Activated CD8-positive, alpha-beta memory T cell treated with anti-CD3 and anti-CD28 coated beads, Interleukin-2, amount 50 U/mL, for 1 hour (primary cell): ENCODE measurements at regions not wholly inside any gene's neighbourhood (a gene's known extent, or its start where the extent isn't known, plus 50 kb on each side); places are given as distances from the start of the nearest gene placed in this dataset.

ENCODE experiments used
- DNase-seq: peaks from one replicate; pipeline ENCODE4 v3.0.0-alpha.2; 2020; ENCODE audit errors: extremely low read depth

- no peak for DNase-seq
These were observed 558.1 kb downstream of the REEP3 start for GRCh38 chr10:64079341-64079740.

- DNase-seq: no peak
These were observed 558.9 kb downstream of the REEP3 start for GRCh38 chr10:64080071-64080470.

- DNase-seq: no peak
These were observed 560.8 kb downstream of the REEP3 start for GRCh38 chr10:64081947-64082482.

DNA sequence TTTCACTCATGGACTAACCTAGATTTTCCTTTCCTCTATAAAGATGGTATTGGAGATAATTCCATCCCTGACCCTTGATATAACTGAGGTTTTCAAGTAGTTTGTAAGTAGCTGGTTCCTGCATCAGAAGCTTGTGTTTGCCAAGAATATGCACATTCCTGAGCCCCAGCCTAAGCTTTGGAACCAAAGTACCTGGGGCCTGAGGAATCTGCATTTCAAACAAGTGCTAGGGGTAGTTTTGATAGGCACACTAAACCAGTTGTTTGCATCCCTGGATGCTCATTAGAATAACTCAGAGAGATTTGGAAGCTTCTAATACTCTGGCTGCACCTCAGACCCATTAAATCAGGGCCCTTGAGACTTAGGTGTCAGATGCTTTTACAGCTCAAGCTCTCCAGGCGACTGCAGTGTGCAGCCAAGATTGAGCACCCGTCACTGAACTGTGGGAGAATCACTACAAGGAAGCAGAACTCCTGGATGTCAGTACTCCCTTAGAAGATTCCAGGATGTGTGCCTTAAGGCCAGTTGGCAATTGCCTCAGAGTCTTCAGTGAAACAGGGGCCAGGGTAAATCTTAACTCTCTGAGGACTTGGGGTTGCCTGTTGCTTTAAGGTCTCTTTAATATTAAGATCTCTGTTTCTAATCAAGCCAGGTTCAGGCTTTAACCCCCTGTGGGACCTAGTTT lies 565.0 kb downstream of the REEP3 start:
- DNase-seq: no peak

GRCh38 chr10:64089648-64090047 lies 568.4 kb downstream of the REEP3 start:
- no peak for DNase-seq

GRCh38 chr10:64090865-64091264 lies 569.7 kb downstream of the REEP3 start:
- no peak for DNase-seq

- DNase-seq: no peak
These were observed 570.7 kb downstream of the REEP3 start for GRCh38 chr10:64091897-64092296.

DNA sequence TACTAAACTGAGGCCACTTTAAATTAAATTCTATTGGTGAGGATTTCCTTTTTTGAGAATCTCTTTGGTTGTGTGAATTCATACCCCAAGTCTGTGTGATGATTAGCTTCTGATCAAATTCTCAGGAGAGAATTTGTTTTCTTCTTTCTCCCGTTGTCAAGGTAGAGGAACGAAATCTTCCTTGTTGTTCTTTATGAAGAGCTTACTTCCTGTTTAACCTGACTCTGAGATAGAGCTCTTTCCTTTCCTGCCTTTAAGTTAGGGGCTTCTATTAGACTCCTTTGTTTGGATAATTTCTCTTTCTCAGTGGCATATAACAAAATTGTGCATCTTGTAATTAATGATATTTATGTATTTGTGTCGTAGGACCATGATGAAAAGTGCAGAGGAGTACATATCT lies 572.1 kb downstream of the REEP3 start:
- DNase-seq: no peak

- no peak for DNase-seq
These were observed 572.8 kb downstream of the REEP3 start for GRCh38 chr10:64093946-64094535.

DNA sequence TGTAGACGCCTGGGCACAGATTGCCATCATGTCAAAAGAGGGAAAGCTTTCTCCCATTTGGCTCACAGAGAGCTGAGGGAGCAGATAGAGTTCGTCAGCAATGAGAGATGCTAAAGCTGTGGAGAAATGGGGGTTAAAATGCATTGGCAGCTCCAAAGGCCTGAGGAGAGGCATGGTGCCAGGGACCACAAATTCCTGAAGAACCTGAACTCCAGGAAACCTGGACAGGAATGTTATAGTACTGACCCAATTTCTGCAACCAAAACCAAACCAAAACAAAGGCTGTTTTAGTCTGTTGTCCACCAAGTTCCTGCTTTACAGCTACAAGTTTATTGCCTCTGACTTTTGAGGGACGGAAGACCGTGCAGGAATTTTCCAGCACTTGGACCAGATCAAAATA lies 575.7 kb downstream of the REEP3 start:
- DNase-seq: no peak

DNA sequence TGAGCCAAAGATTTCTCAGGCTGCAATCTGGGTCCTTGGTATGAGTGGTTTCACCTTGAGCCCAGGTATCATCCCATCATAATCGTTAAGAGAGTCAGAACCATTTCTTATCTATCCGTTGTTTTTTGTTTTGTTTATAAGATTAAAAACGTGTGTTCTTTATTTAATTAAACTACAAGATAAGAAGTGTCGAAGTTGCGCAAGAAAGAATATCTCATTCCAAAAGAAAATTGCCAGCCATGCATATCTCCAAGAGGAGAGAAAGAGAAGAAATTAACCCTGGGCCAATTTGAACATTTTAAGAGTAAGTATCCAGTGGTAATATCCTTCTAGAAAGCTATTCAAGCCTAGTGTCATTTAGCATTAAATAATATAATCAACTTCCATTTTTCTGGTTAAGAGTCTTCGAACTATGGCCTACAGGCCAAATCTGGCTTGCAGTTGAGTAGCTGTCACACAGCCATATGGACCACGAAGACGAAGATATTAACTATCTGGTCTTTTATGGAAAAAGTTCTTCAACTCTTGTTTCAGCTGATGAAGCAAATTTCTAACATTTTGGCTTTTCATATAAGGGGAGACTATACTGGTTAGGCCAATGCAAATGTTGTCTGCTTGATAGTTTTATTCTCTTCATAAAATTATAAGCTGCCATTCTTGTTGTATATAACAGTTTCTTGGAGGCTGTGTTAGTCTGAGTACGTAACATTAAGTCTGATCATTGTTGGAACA lies 576.4 kb downstream of the REEP3 start:
- no peak for DNase-seq

GRCh38 chr10:64098994-64099393 lies 577.8 kb downstream of the REEP3 start:
- no peak for DNase-seq

DNA sequence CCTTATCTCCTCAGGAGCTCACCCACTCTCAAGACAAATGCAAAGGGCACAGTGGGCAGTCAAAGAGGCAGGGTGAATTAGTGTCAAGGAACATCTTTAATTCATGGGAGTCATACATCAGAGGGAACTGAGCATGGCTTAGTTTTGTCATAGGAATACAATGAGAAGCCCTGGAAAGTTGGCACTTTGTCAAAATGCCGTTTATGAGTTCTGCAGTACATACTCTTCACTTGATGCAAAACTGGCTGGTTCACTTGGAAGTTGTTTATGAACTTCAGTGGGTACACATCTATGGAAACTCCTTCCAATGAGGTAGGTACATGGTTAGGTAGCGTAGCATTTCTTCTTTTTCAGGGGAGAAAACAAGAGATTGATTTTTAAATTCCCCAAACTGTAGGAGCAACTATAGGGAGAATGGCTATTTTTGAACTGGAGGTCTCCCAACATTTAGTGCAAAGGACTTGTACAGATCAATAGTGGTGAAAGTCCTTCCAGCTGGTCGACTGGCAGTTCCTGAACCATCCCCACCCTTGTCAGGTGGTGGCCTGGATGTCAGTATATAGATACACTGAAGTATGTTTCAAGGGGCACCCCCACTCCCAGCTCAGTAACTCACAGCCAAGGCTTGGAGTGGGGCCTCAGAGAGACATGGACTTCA lies 580.5 kb downstream of the REEP3 start:
- no peak for DNase-seq

DNA sequence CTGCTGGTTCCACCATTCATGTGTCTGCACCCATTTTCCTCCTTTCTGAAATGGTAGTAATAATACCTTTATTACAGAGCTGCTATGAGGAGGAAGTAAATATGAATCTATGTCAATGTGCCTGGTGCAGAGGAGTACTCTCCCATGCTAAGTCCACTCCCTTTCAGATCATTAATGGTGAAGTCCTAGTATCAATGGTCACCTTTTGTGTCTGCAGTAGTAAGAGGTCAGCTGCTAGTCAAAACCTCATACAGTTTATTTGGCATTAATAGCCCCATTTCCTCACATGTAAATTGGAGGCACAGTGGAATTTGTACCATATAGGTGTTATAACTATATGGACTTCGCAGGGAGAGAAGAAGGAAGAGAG lies 581.0 kb downstream of the REEP3 start:
- DNase-seq: no peak

DNA sequence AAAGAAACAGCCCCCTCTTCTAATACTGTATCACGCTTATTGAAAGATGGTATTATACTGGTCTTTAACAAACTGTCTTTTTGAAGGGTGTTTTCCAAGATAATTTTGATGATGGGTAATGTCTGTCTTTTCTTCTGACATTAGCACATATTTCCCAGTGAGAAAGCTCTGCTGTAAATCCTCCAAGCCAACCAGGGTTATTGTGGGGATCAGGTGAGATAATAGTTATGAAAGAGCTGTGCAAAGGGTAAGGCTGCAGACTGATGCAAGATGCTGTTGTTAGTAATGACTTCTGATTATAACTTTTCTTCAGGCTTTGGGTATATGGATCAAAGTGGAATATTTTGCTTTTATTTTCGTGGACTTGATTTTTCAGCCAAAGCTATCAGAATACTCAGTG lies 581.7 kb downstream of the REEP3 start:
- DNase-seq: no peak

GRCh38 chr10:64103750-64104470 lies 582.7 kb downstream of the REEP3 start:
- no peak for DNase-seq

DNA sequence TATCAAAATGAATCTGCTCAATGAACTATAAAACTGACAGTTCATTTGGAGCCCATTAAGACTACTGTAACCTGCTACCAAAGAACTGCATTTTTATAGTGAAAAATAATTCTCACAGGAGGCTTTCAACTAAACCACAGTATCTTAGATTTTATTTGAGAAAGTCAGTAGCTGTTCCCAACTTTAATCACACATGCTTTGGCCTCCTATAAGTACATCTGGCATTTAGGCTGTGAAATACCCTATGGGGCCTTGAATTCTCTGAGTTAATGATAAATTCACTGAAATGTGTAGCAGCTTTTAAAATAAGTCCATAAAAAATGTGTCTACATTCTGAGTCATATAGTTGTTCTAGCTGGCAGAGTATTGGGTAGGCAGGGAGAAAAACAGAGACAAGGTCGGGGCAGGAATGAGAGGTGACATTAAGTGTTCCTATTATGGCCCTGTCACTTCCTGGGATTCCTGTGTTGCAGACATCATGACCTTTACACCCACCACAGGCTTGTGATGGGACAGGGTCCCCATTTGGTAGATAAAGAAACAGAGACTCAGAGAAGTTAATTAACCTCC lies 588.8 kb downstream of the REEP3 start:
- no peak for DNase-seq

DNA sequence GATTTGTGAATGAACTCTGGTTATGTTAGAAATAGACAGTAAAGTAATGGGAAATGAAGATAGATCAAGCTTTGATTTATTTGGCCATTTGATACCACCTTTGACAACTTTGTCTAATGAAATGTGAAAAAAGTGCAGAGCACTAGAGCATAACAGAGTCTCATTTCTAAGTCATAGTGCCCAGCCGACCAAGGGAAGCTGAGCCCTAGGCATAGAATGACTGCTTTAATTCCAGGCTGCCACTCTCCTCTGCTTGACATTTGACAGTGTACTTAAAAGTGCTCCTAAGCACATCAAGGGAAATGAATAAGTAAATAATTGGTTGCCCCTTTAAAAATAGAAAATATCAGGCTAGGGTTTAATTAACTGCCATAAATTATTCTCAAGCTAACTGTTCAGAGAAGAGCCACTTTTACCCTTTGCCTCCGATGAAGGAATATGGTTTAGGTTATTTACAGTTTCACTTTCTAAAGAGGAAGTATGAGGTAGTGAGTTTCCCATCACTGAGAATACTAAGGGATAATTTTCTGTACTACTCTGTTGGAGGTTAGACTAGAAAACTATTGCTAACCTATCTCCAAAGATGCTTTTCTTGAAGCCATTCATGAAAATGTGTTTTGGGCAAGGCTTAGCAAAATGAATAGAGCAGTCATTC lies 591.6 kb downstream of the REEP3 start:
- no peak for DNase-seq

- no peak for DNase-seq
These were observed 592.2 kb downstream of the REEP3 start for GRCh38 chr10:64113375-64113774.

- no peak for DNase-seq
These were observed 592.6 kb downstream of the REEP3 start for GRCh38 chr10:64113792-64114191.

DNA sequence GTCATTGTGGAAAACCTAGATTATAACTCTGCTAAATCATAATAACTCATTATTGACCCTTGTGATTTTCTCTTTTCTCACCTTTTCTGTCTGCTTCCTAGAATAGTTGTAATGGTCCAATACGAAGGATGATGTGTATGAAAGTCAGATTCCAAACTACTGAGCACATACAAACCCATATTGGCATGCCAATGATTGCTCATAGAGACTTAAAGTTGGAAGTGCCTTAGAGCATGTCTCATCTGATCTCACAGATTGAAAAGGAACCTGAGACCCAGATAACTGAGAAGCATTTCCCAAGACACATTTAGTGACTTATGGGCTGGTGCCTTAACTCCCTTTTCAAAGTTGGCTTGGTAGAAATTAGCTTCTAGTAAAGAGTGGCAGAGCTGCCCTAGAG lies 594.3 kb downstream of the REEP3 start:
- no peak for DNase-seq
